ENCODE measurements at regions not wholly inside any gene's neighbourhood (a gene's known extent, or its start where the extent isn't known, plus 50 kb on each side); places are given as distances from the start of the nearest gene placed in this dataset.

DNA sequence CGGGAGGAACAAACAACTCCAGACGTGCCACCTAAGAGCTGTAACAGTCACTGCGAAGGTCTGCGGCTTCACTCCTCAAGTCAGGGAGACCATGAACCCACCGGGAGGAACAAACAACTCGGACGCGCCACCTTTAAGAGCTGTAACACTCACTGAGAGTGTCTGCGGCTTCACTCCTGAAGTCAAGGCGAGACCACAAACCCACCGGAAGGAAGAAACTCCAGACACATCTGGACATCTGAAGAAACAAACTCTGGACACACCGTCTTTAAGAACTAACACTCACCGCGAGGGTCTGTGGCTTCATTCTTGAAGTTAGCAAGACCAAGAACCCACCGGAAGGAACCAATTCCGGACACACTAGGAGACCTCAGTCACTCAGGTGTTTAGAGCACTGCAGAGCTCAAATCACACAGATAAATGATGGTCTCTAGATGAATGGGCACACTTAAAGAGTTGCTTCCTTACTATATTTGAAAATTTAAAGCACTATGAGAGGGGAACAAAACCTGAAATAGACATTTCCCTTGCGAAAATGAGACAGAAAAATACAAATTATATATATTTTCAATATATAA is 587.7 kb upstream of the ADGRL4 start:
- FAIRE-seq (no peak), DNase-seq (ENCODE audit: low spot score) (no peak)

DNA sequence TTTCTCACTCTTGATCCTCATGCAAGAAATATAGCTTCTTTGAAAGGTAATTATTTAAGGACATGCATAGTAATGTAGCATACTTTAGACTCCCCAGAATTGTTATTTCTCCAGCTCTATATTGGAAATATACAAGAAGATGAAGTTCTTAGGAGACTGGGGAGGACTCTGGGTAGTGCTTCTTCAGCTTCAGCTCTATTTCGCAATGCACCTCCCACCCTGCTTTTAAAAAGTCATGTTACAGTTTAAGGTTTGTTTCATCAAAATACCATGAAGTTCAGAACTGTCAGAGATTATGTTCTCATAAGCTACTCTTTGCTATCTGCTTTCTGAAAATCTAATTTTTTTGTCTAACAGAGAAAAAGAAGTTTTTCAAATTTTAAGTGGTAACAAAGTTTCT is 586.2 kb upstream of the ADGRL4 start:
- no peak for DNase-seq (ENCODE audit: low spot score)

DNA sequence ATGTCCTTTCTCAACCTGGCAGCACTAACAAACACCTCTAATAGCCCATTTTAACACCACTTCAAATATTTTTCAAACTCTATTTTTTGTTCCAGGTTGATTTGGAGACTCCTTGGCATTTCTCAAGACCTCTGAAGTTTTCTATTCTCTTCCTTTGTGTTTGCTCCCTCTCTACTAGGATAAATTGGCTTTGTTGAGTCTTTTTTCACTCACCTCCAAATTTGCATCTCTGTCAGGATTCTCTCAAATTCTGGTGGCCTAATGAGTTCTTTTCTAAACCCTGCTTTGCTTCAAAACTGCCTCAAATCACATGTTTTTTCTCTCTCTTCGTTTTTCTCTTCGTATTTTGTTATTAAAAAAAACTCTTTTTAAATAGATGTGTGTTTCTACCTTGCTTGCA is 582.2 kb upstream of the ADGRL4 start:
- DNase-seq (ENCODE audit: low spot score) (no peak), FAIRE-seq (no peak)

More for the DNA sequence above, 586.2 kb upstream of the ADGRL4 start:
- FAIRE-seq, result no peak

DNA sequence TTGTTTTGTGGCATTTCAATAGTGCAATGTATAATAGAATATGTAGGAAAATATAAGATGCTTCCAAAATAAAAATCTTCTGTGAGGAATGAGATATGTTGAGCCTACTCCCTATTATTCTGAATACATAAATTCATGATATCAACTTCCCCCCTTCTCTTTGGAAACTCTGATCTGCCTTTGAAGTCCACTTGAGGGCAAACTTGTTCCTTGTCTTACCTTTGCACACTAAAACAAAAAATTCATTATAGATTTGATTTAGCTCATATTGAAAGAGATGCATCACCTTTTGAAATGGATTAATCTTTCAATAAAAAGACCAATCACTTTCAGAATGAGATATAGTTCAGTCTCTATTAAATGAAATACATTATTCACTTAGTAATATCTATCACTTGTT is 580.7 kb upstream of the ADGRL4 start:
- DNase-seq (ENCODE audit: low spot score), result no peak
- no peak for FAIRE-seq

DNA sequence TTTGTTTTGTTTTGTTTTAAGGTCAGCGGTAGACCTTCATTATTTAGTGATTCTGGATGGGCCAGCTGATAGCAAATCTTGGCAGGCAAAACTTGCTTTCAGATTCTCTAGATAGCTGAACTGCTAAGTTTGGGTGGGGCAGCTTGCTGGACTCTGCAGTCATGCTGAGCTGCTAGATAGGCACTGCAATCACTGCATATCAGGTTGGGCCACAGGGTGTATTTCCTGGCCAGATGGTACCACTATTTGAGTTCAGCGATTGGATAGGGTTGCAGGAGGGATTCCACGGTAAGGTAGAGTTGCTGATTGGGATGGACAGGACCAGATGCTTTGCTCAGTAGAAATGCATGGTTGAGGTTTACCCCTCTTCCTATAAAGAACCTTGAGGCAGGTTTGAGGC is 579.3 kb upstream of the ADGRL4 start:
- no peak for FAIRE-seq
- no peak for DNase-seq (ENCODE audit: low spot score)

DNA sequence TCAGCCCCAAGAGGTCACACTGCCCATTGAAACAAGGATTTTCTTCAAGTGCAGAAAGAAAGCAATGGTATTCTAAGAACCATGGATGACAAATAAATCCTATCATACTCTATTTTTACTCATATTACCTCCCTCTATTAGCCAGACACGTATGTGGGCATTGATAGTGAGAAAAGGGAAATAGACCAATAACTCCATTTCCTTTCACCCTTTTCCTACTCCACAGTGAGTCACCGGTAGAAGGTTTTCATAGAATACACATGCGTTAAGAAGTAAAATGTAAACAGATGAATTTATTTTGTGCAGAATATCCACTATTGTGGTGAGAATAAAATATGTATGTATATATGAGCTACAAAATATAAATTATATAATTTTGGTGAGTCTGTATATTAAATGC is 568.9 kb upstream of the ADGRL4 start:
- FAIRE-seq (no peak), DNase-seq (ENCODE audit: low spot score) (no peak)

DNA sequence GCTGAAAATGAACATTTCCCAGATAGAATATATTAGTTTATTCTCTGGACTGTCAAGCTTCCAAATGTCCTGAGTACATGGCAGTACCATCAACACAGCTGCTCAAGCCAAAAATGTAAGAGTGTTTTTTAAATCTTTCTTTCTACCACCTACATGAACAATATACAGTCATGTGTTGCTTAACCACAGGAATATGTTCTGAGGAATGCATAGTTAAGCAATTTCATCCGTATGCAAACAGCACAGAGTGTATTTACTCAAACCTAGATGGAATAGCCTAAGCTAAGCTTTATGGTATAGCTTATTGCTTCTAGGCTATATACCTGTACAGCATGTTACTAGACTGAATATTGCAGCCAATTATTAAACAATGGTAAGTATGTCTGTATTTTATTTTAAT is 561.9 kb upstream of the ADGRL4 start:
- FAIRE-seq (no peak), DNase-seq (ENCODE audit: low spot score) (no peak)

DNA sequence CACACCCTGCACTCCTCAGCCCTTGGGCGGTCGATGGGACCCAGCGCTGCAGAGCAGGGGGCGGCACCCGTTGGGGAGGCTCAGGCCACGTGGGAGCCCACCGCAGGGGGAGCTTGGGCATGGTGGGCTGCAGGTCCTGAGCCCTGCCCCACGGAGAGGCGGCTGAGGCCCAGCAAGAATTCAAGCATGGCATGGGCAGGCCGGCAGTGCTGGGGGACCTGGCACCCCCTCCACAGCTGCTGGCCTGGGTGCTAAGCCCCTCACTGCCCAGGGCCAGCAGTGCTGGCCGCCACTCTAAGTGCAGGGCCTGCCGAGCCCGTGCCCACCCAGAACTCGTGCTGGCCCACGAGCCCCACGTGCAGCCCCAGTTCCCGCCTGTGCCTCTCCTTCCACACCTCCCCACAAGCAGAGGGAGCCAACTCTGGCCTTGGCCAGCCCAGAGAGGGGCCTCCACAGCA is 555.0 kb upstream of the ADGRL4 start:
- no peak for FAIRE-seq

DNA sequence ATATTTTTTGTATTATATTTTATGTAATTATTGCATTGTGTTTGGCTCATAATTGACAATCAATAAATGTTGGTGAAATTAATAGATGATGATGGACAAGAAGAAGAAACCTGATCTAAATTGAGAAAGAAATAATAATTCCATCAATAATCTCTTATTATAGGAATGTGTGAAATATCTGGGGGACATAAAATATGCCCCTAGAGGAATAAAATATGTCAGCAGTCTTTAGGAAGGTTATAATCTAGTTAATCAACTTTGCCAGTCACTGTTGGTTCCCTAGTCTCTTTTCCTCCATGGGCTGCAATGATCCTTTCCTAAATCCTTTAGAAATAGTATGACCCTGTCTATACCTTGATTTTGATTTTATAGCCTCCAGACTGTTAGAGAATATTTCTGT is 549.7 kb upstream of the ADGRL4 start:
- DNase-seq (ENCODE audit: low spot score) (no peak), FAIRE-seq (no peak)

More for the DNA sequence above, 555.0 kb upstream of the ADGRL4 start:
- DNase-seq (ENCODE audit: low spot score), result no peak

DNA sequence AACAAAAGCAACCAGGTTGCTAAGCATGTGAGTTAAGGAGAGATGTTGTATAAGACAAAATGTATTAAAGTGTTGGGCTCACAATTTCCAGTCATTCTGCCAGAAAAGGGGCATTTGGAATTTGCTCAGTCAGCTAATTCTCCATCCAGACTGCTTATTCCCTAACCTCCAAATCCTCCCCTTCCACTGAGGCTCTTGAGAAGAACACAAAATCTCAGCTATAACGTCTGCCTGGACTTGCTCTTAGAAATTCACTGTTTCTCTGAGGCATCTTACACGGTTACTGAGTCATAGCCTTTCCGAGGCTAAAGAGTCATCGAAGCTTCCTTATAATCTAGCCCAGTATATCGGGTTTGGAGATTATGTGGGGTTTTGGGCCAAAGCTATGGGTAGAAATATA is 548.2 kb upstream of the ADGRL4 start:
- DNase-seq (ENCODE audit: low spot score), result no peak
- FAIRE-seq, result no peak

DNA sequence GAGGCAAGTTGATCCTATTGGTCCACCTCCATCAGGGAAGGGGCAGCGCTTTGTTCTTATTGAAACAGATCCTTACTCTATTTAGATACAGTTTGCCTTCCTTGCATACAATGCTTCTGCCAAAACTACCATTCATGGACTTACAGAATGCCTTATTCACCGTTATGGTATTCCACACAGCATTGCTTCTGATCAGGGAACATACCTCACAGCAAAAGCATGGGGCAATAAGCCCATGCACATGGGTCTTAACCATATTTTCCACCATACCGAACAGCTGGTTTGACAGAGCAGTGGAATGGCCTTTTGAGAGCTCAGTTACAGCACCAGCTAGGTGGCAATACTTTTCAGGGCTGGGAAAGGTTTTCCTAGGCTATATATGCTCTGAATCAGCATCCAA is 544.8 kb upstream of the ADGRL4 start:
- DNase-seq (ENCODE audit: low spot score), result no peak
- FAIRE-seq, result no peak

DNA sequence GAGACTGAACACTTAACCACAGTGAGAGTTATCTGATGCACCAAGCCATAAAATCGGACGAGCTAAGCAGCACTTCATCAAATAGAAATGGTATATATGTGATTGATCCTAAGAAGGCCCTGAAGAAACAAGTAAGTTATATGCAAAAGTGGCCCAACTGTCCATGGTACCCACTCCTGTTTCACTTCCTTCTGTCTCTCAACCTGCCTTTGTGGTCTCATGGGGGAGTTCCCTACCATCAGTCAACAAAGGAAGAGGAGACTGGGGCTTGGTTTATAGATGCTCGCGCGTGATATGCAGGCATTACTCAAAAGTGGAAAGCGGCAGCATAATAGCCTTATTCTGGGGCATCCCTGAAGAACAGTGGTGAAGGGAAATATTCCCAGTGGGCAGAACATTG is 543.9 kb upstream of the ADGRL4 start:
- FAIRE-seq (no peak), DNase-seq (ENCODE audit: low spot score) (no peak)

DNA sequence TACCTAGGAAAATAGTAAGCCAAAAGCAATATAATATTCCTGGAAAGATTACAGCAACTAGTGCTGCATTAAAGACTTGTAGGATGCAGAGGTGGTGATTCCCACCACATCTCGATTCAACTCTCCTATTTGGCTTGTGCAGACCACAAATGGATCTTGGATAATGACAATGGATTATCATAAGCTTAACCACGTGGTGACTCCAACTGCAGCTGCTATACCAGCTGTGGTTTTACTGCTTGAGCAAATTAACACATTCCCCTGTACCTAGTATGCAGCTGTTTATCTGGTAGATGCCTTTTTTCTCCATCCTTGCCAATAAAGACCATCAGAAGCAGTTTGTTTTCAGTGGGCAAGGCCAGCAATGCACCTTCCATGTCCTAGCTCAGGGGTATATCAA is 542.7 kb upstream of the ADGRL4 start:
- no peak for DNase-seq (ENCODE audit: low spot score)
- no peak for FAIRE-seq

DNA sequence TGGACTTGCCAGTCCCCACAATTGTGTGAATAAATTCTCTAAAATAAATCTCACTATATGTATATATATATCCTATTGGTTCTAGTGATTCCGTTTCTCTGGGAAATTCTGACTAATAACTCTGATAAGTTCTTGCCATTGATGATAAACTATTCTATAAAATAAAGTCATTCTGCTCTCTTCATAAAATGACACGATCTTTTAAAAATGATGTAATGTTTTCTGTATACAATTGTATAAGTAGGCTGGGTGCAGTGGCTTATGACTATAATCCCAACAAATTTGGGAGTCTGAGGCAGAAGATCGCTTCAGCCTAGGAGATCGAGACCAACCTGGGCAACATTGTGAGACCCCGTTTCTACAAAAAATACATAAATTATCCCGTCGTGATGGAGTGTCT is 541.0 kb upstream of the ADGRL4 start:
- FAIRE-seq (no peak), DNase-seq (ENCODE audit: low spot score) (no peak)

DNA sequence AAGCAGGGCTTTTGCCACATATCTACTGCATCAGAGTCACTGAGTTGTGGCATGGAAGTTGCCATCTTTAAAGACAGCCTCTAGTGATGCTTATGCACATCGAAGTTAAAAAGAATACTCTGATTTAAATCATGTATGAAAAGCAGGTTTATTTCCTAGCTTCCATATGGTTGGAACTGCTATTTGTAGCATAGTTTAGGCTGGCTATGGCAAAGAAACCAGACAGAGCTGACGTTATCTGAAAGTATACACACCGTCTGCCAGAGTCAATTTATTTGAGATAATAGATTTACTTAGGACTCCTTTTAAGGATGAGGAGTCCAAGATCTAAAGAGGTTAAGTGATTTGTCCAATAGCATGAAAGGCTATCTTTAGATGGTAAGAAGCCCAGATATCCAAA is 536.9 kb upstream of the ADGRL4 start:
- DNase-seq (ENCODE audit: low spot score) (no peak), FAIRE-seq (no peak)

DNA sequence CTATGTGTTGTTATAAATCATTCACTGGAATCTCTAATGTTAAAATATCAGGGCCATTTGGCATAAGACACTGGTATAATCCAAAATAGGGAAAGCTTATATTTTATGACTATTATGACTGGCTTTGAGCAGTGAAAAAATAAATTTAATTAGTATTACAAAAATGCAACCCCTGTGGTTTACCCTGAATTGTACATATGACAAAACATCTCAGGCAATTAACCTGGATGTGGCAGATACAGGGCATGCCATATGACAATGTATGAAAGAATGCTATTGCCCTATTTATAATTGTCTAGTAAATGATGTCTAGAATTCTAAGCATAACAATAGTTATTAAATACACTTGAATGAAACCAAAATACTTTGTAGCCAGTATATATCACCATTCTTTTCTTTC is 532.5 kb upstream of the ADGRL4 start:
- FAIRE-seq, result no peak
- no peak for DNase-seq (ENCODE audit: low spot score)

DNA sequence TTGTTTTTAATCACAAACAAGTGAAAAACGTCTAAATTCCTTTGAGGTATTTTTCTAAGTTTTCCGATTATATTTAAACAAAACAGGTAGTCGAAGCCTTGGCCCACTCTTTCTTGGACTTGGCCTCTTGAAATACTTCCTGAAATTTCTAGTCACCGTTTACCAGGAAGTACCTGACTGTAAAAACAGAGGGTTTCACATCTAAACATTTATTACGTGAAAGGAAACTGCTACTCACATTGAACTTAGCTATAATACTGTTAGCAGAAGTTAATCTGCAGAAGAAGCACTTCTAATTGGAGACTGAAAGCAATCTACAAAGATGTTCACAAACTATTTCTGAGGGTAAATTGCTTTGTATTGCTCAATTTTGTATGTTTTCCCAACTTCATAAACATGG is 526.0 kb upstream of the ADGRL4 start:
- DNase-seq (ENCODE audit: low spot score) (no peak), FAIRE-seq (no peak)

DNA sequence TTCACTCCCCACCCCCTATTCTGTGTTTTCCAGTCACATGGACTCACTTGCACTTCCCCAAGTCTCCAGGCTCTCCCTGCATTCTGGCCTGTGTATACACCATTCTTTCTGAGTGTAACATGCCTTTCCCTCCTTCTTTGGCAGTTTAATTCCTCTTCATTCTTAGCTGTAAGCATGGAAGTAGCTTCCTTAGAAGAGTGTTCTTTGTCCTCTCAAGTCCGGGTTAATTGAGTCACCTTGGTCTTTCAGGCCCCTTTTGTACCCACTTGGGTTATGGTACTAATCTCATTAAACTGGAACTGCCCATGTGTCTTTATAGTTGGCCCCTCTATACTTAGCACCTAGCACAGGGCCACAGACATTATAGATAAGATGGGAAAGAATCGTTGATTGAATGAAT is 525.3 kb upstream of the ADGRL4 start:
- FAIRE-seq (no peak), DNase-seq (ENCODE audit: low spot score) (no peak)

DNA sequence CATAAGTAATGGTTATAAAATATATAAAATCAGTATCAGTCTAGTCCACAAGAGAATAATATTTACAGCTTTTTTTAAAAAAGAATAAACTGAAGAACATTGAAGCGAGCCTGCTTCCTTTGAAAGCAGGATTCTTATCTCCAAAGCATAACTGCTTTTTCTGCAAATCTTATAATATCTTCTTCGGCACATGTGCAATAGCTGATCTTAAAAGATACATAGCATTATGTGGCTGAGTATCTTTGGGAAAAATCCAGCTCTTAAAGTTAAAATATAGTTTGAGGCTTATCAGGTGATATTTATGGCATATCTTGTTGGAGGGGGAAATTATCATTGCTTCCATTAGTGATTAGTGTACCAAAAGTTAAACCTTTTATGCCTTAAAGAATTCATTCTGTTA is 523.9 kb upstream of the ADGRL4 start:
- DNase-seq (ENCODE audit: low spot score) (no peak), FAIRE-seq (no peak)

DNA sequence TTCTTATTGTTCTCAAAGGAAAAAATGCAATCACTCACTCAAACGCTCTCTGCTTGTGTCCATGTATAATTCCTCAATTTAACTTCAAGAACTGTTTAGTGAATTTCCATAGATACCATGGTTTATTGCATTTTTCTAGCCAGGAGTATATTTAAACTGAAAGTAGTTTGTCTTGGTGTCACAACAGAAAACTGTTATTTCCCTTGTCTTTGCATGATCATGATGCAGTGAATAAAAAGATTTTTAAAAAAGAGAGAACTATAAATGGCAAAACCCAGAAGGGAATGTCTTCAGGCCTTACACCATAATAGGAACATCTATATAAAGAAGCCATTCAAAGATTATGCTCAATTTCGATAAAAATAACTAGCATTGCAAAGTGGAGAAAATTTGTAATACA is 523.5 kb upstream of the ADGRL4 start:
- no peak for FAIRE-seq

DNA sequence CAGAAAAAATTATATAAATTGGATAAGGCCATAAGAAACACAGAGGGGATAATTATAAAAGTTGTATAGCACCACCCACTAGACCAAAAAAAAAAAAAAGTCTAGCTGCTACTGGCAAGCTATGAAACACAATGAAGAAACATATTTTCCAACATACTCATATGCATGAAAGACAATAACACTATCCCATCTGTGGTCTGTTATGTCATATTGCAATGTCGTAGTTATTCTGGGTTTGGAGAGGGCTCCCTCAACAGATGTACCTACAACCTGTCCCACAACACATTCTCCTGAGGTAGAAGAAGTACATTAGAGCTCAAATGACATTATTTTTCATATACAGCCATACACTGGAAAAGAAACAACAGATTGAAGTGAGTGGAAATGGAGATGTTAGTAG is 517.6 kb upstream of the ADGRL4 start:
- FAIRE-seq (no peak), DNase-seq (ENCODE audit: low spot score) (no peak)

More for the DNA sequence above, 523.5 kb upstream of the ADGRL4 start:
- DNase-seq (ENCODE audit: low spot score), result no peak

DNA sequence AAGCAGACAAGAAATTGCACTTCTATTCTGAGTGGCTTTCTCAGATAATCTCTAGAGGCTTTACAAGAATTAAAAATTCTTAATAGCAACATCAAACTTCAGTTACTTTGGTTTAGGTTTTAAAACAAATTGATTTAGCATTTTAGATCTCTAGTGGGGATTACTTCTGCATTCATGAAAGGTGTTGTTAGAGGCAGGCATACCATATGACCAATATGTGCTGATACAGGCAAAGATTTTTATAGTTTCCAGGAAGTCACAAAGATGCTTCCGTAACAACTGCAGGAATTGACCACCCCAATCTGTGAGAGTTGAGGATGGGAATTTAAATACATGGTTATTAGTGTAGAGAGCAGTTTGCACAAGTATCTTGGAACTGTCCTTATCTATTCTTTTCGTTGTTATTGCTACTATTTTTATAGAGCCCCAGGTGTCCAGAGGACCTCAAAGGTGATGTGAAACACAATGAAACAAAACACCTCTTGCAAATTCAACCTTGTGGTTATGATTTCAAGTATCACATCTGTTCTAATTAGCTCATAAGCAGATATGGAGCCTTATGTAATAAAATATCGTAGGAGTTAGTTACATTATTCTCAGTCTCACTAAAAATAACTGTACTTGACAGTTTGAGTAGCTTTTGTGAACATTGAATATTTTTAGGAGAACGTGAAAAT is 512.7 kb upstream of the ADGRL4 start:
- no peak for DNase-seq (ENCODE audit: low spot score)
- no peak for FAIRE-seq

DNA sequence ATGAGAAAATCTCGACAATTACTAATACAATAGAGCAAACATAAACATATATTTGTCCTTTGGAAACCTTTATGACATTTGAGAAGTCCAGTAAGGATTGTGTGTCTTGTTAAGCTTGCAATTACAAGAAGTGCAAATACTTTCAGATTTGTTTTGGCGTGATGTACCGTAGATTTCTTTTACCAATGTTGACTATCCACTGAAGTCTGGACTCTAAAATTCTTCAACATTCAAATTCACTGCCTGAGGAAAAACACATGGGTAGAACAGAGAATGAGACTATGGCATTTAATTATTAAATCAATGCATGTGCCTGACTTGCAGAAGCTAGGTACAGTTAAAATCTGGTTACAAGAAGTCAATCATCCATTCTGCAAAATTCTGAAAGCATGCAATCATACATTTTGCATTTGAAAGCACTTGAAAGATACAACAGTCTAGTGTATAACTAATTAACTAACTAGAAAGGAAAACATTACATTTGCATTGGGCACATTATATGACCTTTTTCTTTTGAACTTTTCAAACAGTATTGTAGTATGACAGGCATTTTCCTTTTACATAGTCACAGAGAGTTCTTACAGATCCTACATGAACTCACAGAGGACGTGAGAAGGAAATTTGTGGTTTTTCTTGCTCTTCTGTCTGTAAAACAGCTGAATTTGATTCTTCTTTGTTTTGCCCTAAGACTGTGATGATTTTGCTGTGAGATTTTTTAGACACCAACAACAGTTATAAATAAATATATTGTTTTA is 511.1 kb upstream of the ADGRL4 start:
- no peak for DNase-seq (ENCODE audit: low spot score)
- FAIRE-seq, result no peak

Measured in RCC 7860 (cell line).